Frontal cortex (tissue), 3 donors: ENCODE measurements at regions not wholly inside any gene's neighbourhood (a gene's known extent, or its start where the extent isn't known, plus 50 kb on each side); places are given as distances from the start of the nearest gene placed in this dataset.

Experiments
- DNase-seq, 2 donors: peaks; one replicate each; pipeline ENCODE4 v3.0.0; 2012; ENCODE audit warnings: low spot score in 2 of 2
- FAIRE-seq: peaks from 2 replicates; lab custom pipeline; 2012; peaks lifted over from hg19 to GRCh38; lab: Jason Lieb, UNC
- donor health status: control.
- donor health status: control.
- donor health status: control.

- no peak for FAIRE-seq
- no peak for DNase-seq
Observed at GRCh38 chr21:41672543-41672915, 94.3 kb downstream of the RIPK4 start.

GRCh38 chr21:41671859-41672542 lies 94.9 kb downstream of the RIPK4 start:
- FAIRE-seq (no peak), DNase-seq (no peak)

GRCh38 chr21:41671212-41671762 lies 95.6 kb downstream of the RIPK4 start:
- FAIRE-seq (no peak), DNase-seq (no peak)

- DNase-seq: no peak
- no peak for FAIRE-seq
Observed at GRCh38 chr21:41670056-41670805, 96.6 kb downstream of the RIPK4 start.

- FAIRE-seq (no peak), DNase-seq (no peak)
Observed at GRCh38 chr21:41669533-41669830, 97.4 kb downstream of the RIPK4 start.

- no peak for FAIRE-seq
- DNase-seq: no peak
Observed at GRCh38 chr21:41668686-41669532, 97.9 kb downstream of the RIPK4 start.

GRCh38 chr21:41668051-41668541 lies 98.8 kb downstream of the RIPK4 start:
- no peak for DNase-seq
- FAIRE-seq: no peak

- no peak for FAIRE-seq
- DNase-seq: no peak
Observed at GRCh38 chr21:41667136-41667535, 99.7 kb downstream of the RIPK4 start.

GRCh38 chr21:41666641-41667081 lies 100.2 kb downstream of the RIPK4 start:
- no peak for FAIRE-seq

GRCh38 chr21:41665766-41666595 lies 100.9 kb downstream of the RIPK4 start:
- FAIRE-seq (no peak), DNase-seq (no peak)

More at GRCh38 chr21:41666641-41667081, 100.2 kb downstream of the RIPK4 start:
- DNase-seq: no peak

- no peak for FAIRE-seq
- DNase-seq: no peak
Observed at GRCh38 chr21:41664881-41665765, 101.7 kb downstream of the RIPK4 start.

GRCh38 chr21:41663805-41664788 lies 102.8 kb downstream of the RIPK4 start:
- DNase-seq: no peak
- no peak for FAIRE-seq

- DNase-seq (no peak), FAIRE-seq (no peak)
Observed at GRCh38 chr21:41662761-41663160, 104.1 kb downstream of the RIPK4 start.

GRCh38 chr21:41662161-41662560 lies 104.7 kb downstream of the RIPK4 start:
- no peak for FAIRE-seq
- no peak for DNase-seq

- DNase-seq (no peak), FAIRE-seq (no peak)
Observed at GRCh38 chr21:41660748-41661147, 106.1 kb downstream of the RIPK4 start.

GRCh38 chr21:41659791-41660560 lies 106.9 kb downstream of the RIPK4 start:
- DNase-seq (no peak), FAIRE-seq (no peak)
